GM23338 (cell line): ENCODE measurements at regions not wholly inside any gene's neighbourhood (a gene's known extent, or its start where the extent isn't known, plus 50 kb on each side); places are given as distances from the start of the nearest gene placed in this dataset.

Source experiments
- CREB1 ChIP-seq: fragments of 250-450 bp; sonication (Bioruptor Pico); IDR thresholded peaks from 2 replicates; pipeline ENCODE4 v1.5.0; 2020; ENCODE audit warnings: low read depth, mild to moderate bottlenecking, moderate library complexity
- EZH2 ChIP-seq: fragments of 200-600 bp; sonication (generic); IDR thresholded peaks from one replicate; pipeline ENCODE4 v1.8.0; 2017; ENCODE audit warnings: antibody characterized with exemption, mild to moderate bottlenecking, low read depth; ENCODE audit not compliant: unreplicated experiment
- EZH2phosphoT487 ChIP-seq: fragments of 200-600 bp; sonication (generic); IDR thresholded peaks from one replicate; pipeline ENCODE4 v1.8.1; 2018; ENCODE audit warnings: antibody characterized with exemption; ENCODE audit not compliant: unreplicated experiment
- JUNB ChIP-seq: IDR thresholded peaks from one replicate; pipeline ENCODE4 v1.6.1; 2016; ENCODE audit warnings: antibody characterized with exemption; ENCODE audit not compliant: unreplicated experiment
- NANOG ChIP-seq: IDR thresholded peaks from 2 replicates; pipeline ENCODE4 v1.6.1; 2016; ENCODE audit warnings: antibody characterized with exemption, borderline replicate concordance
- POLR2AphosphoS5 ChIP-seq: IDR thresholded peaks from 2 replicates; pipeline ENCODE4 v1.6.1; 2016; ENCODE audit warnings: antibody characterized with exemption, low read depth
- STAT1 ChIP-seq: IDR thresholded peaks from one replicate; pipeline ENCODE4 v1.6.1; 2016; ENCODE audit warnings: antibody characterized with exemption; ENCODE audit not compliant: unreplicated experiment
- ZNF114 ChIP-seq: fragments of 250-450 bp; sonication (Bioruptor Pico); IDR thresholded peaks from 2 replicates; pipeline ENCODE4 v1.5.0; 2020; ENCODE audit warnings: mild to moderate bottlenecking, moderate library complexity
- ZNF331 ChIP-seq: fragments of 250-450 bp; sonication (Bioruptor Pico); IDR thresholded peaks from 2 replicates; pipeline ENCODE4 v1.5.0; 2020; ENCODE audit warnings: low read depth, mild to moderate bottlenecking, moderate library complexity
- TF ChIP-seq, protein P1 (sequence below), 2 experiments: fragments of 200-600 bp in 1 of 2; sonication (generic) in 1 of 2; conservative IDR thresholded peaks; 2 replicates each; pipeline versions ENCODE4 v1.5.1 to v1.6.1; 2016 to 2017; ENCODE audit warnings: antibody characterized with exemption in 2 of 2, low read depth in 2 of 2, mild to moderate bottlenecking in 2 of 2, moderate library complexity in 1 of 2
- TF ChIP-seq, protein P2 (sequence below): IDR thresholded peaks from one replicate; pipeline ENCODE4 v1.6.1; 2018; ENCODE audit warnings: antibody characterized with exemption; ENCODE audit not compliant: unreplicated experiment
- TF ChIP-seq, protein P3 (sequence below): IDR thresholded peaks from 2 replicates; pipeline ENCODE4 v1.6.1; 2016; ENCODE audit warnings: antibody characterized with exemption

- TF ChIP-seq, protein P1, sequence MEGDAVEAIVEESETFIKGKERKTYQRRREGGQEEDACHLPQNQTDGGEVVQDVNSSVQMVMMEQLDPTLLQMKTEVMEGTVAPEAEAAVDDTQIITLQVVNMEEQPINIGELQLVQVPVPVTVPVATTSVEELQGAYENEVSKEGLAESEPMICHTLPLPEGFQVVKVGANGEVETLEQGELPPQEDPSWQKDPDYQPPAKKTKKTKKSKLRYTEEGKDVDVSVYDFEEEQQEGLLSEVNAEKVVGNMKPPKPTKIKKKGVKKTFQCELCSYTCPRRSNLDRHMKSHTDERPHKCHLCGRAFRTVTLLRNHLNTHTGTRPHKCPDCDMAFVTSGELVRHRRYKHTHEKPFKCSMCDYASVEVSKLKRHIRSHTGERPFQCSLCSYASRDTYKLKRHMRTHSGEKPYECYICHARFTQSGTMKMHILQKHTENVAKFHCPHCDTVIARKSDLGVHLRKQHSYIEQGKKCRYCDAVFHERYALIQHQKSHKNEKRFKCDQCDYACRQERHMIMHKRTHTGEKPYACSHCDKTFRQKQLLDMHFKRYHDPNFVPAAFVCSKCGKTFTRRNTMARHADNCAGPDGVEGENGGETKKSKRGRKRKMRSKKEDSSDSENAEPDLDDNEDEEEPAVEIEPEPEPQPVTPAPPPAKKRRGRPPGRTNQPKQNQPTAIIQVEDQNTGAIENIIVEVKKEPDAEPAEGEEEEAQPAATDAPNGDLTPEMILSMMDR (conservative IDR thresholded peaks at IDR 0.05; ENCODE audit: low read depth in 2 of 2) = no peak
- no peak for TF ChIP-seq EZH2phosphoT487
- TF ChIP-seq ZNF331 (CRISPR knock-in tag) = no peak
- TF ChIP-seq POLR2AphosphoS5 = no peak
- TF ChIP-seq EZH2 = no peak
- no peak for TF ChIP-seq CREB1 (CRISPR knock-in tag)
- no peak for TF ChIP-seq ZNF114 (CRISPR knock-in tag)
- TF ChIP-seq, protein P2, sequence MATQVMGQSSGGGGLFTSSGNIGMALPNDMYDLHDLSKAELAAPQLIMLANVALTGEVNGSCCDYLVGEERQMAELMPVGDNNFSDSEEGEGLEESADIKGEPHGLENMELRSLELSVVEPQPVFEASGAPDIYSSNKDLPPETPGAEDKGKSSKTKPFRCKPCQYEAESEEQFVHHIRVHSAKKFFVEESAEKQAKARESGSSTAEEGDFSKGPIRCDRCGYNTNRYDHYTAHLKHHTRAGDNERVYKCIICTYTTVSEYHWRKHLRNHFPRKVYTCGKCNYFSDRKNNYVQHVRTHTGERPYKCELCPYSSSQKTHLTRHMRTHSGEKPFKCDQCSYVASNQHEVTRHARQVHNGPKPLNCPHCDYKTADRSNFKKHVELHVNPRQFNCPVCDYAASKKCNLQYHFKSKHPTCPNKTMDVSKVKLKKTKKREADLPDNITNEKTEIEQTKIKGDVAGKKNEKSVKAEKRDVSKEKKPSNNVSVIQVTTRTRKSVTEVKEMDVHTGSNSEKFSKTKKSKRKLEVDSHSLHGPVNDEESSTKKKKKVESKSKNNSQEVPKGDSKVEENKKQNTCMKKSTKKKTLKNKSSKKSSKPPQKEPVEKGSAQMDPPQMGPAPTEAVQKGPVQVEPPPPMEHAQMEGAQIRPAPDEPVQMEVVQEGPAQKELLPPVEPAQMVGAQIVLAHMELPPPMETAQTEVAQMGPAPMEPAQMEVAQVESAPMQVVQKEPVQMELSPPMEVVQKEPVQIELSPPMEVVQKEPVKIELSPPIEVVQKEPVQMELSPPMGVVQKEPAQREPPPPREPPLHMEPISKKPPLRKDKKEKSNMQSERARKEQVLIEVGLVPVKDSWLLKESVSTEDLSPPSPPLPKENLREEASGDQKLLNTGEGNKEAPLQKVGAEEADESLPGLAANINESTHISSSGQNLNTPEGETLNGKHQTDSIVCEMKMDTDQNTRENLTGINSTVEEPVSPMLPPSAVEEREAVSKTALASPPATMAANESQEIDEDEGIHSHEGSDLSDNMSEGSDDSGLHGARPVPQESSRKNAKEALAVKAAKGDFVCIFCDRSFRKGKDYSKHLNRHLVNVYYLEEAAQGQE = no peak
- TF ChIP-seq NANOG = no peak
- TF ChIP-seq, protein P3, sequence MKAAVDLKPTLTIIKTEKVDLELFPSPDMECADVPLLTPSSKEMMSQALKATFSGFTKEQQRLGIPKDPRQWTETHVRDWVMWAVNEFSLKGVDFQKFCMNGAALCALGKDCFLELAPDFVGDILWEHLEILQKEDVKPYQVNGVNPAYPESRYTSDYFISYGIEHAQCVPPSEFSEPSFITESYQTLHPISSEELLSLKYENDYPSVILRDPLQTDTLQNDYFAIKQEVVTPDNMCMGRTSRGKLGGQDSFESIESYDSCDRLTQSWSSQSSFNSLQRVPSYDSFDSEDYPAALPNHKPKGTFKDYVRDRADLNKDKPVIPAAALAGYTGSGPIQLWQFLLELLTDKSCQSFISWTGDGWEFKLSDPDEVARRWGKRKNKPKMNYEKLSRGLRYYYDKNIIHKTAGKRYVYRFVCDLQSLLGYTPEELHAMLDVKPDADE = no peak
- TF ChIP-seq JUNB = no peak
- TF ChIP-seq STAT1 = no peak
Observed at GRCh38 chr18:55838841-55839240, 250.8 kb upstream of the TCF4 start.
